GM23338 (cell line): ENCODE measurements at regions not wholly inside any gene's neighbourhood (a gene's known extent, or its start where the extent isn't known, plus 50 kb on each side); places are given as distances from the start of the nearest gene placed in this dataset.

Experiments
- CTCF ChIP-seq, 2 experiments: fragments of 200-600 bp in 1 of 2; sonication (generic) in 1 of 2; conservative IDR thresholded peaks; 2 replicates each; pipeline versions ENCODE4 v1.5.1 to v1.6.1; 2016 to 2017; ENCODE audit warnings: antibody characterized with exemption in 2 of 2, low read depth in 2 of 2, mild to moderate bottlenecking in 2 of 2, moderate library complexity in 1 of 2
- ETS1 ChIP-seq: IDR thresholded peaks from 2 replicates; pipeline ENCODE4 v1.6.1; 2016; ENCODE audit warnings: antibody characterized with exemption
- EZH2 ChIP-seq: fragments of 200-600 bp; sonication (generic); IDR thresholded peaks from one replicate; pipeline ENCODE4 v1.8.0; 2017; ENCODE audit warnings: antibody characterized with exemption, mild to moderate bottlenecking, low read depth; ENCODE audit not compliant: unreplicated experiment
- JUNB ChIP-seq: IDR thresholded peaks from one replicate; pipeline ENCODE4 v1.6.1; 2016; ENCODE audit warnings: antibody characterized with exemption; ENCODE audit not compliant: unreplicated experiment
- POLR2AphosphoS5 ChIP-seq: IDR thresholded peaks from 2 replicates; pipeline ENCODE4 v1.6.1; 2016; ENCODE audit warnings: antibody characterized with exemption, low read depth
- REST ChIP-seq: IDR thresholded peaks from one replicate; pipeline ENCODE4 v1.6.1; 2018; ENCODE audit warnings: antibody characterized with exemption; ENCODE audit not compliant: unreplicated experiment
- ZNF114 ChIP-seq: fragments of 250-450 bp; sonication (Bioruptor Pico); IDR thresholded peaks from 2 replicates; pipeline ENCODE4 v1.5.0; 2020; ENCODE audit warnings: mild to moderate bottlenecking, moderate library complexity

GRCh38 chr16:17729820-17730219 is 259.1 kb upstream of the XYLT1 start:
- TF ChIP-seq CTCF (conservative IDR thresholded peaks at IDR 0.05; ENCODE audit: low read depth in 2 of 2) = no peak
- no peak for TF ChIP-seq ZNF114 (CRISPR knock-in tag)
- no peak for TF ChIP-seq ETS1
- TF ChIP-seq REST = no peak
- TF ChIP-seq JUNB = no peak
- TF ChIP-seq EZH2 = no peak
- no peak for TF ChIP-seq POLR2AphosphoS5
